Stimulated activated CD4-positive, alpha-beta T cell treated with anti-CD3 and anti-CD28 coated beads, Interleukin-1b, Interleukin-23, amount 100 ng/mL, for 4 hours (primary cell): ENCODE measurements at regions not wholly inside any gene's neighbourhood (a gene's known extent, or its start where the extent isn't known, plus 50 kb on each side); places are given as distances from the start of the nearest gene placed in this dataset.

Experiments
- DNase-seq, 2 donors: peaks; one replicate each; pipeline ENCODE4 v3.0.0-alpha.2; 2020; ENCODE audit warnings: low read depth in 2 of 2

GRCh38 chr4:152114562-152114961 is 353.8 kb upstream of the GATB start:
- no peak for DNase-seq

DNA sequence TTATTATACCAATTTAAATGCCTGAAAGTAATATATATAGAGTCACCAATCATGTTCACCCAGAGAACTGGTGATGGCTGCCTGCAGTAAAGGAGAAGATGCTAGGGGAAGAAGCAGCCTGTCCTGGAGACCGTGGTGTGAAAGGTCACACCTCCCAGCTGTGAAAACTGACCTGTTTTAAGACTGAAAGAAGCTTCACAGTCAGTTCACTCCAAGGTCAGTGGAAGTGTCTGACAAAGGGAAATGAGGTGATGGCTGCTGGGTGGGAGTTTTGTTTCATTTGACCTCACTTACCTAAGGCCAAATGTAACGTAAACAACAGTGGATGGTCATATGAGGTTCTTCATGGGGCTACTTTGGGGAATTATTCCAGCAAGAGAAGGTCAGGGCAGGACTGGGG is 352.1 kb upstream of the GATB start:
- no peak for DNase-seq

DNA sequence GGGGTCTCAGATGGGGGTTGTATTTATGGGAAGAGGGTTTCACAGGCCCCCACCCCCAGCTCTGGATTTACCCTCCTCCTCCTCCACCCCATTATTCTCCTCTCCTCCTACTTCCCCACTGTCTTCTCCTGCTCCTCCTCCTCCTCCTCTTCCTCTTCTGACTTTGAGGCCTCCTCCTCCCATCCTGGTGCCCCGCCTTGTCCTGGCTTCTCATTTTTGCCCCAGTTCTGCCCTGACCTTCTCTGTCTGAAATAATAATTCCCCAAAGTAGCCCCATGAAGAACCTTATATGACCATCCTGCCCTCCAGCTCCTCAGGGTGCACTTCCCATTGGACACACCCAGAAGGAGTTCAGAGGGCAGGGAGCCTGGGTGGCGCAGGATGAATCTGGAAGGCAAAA is 351.4 kb upstream of the GATB start:
- no peak for DNase-seq

DNA sequence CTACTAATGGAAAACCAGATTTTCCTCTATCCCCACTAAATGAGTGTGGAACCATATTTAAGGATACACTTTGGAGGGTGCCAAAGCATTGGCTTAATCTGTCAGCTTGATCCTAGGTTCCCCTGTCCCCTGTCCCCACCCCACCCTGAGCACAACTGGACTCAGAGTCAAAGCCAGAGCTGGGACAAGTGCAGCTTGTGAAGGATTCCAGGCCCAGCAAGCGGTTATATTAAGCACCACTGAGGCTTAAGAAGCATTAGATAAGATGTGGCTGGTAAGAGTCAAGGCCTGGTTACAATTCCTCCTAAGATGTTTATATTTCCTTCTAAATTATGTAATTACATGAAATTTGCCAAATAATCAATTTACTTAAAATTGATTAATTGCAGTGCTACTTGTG is 350.0 kb upstream of the GATB start:
- DNase-seq = no peak

DNA sequence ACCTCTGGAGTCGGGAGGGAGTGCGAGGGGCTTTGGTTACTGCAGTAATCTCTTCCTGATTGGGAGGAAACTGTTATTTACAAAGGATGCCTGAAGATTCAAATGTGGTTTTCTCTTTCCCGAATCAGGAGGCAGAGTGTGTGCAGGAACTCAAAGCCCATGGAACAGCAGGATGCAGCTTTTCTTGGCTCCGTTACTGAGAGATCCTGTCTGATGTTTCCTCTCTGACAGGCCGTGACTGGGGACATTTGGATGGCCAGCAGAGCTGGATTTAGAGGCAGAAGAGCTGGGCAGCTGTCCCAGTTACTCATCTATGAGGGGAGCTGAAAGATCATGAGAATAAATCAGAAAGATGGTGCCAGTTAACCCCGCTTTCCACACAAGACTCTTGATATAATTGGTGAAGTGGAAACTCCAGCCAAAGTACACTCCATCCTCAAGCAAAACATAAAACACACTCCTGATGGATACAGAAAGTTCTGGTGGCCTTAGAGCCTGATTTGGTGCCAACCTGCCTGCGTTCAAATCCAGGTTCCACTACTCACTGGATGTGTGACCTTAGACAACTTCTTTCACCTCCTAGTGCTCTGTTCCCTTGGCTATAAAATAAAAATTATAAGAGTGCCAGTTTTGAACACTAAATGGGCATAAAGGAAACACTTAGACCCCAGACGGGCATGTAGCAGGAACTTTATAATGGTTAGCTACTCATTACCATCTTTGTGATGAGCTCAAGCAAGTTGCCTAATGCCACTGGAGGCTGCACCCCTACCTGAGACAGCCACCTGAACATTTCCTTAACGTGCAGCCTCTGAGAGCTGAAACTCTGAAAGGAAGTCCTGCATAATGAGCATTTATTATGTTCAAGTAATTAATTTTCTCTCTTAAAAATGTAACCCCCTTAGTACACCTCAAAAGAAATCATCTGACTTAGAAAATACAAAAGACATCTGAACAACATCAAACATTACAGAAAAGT is 349.0 kb upstream of the GATB start:
- DNase-seq = no peak

DNA sequence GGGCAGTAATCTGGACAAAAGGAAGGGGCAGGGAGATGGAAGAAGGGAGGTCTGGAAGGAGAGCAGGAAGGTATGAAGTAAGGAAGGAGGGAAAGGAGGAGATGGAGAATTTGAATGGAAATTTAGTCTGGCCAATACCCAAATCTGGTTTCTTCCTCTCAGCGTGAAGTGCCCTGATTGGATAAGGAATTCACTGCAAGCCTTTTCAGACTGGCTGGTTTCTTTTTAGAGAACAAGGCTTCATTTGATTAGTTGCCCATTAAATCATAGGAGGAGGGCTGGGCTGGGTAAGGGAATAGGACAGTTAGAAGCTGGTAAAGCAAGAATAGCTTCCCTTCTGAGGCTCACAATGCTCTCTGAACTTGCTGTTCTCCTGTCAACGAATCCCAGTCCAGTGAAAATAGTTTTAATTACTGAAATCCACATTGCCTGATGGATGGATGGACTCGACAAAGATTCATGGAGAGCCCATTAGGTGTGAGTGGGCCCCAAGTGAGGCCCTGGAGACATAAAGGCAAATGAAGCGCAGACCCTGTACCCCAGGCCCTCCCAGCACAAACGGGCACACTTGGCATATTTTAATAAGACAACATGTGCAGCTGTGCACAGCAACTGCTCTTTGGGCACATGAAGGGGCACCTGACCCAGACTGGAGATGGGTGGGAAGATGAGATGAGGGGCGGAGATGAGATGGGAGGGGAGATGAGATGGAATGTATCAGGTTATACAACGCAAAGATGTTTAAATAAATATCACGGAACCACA is 347.1 kb upstream of the GATB start:
- no peak for DNase-seq

DNA sequence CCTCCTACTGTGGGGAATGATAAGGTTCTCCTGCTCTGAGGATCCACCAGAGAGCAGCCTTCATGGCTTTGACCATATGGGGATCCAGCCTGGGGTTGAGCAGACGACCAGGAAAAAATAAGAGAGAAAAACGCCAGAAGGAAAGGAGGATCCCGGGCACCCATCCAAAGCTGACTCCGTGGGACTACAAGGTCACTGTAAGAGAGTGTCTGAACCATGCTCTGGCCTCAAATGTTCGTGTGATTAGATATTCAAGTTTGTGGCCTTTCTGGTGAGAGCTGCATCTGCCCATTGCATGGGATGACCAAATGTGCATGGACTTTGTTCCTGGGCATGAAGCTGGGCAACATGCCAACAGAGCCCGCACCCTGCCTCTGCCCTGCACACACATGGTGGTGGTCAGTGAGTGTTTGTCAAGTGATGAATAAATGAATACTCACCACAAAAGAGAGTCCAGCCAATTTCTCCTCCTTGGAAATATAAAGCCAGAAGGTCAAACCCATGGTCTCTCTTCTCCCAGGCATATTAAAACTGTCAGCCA is 346.0 kb upstream of the GATB start:
- no peak for DNase-seq

DNA sequence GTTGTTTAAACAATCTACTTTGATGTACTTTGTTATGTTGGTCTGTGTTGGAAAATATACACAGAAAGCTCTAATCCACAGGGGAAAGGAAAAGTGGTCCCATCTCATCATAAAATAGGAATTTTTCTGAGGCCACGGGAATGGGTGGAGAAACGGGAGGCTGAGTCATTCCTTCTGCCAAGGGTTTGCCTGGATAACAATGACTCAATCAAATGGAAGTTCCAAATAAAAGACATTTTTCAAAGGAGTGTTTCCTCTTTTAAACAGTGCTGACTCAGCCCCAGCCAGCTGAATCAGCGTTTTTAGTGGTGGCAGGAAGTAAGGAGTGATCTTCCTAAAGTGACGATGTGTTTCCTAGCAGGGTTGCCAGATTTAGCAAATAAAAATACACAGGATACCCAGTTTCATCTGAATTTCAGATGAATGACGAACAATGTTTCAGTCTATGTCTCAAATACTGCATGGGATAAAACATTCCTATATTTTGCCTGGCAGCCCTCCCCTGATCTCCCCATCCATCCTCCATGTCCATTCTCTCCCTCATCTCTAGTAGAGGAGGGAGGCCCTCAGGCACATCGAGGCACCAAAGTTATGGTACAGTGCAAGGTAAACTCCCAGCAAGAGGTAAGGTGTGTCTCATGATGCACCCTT is 345.4 kb upstream of the GATB start:
- no peak for DNase-seq

GRCh38 chr4:152104901-152105357 is 344.1 kb upstream of the GATB start:
- DNase-seq = no peak

DNA sequence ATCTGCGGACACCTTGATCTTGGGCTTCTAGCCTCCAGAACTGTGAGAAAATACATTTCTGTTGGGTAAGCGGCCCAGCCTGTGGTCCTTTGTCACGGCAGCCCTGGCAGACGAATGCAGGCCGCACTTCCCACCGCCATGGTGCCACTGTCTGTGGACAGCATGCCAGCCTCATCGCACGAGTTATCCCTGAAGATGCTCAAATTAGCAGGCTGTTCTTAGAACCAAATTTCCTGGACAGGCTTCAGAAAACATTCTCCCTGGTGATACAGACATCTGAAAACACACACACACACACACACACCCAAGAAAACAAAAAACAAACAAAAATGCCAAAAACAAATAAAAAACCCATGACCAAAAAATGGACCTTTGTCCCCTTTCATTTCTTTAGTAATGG is 343.5 kb upstream of the GATB start:
- no peak for DNase-seq

DNA sequence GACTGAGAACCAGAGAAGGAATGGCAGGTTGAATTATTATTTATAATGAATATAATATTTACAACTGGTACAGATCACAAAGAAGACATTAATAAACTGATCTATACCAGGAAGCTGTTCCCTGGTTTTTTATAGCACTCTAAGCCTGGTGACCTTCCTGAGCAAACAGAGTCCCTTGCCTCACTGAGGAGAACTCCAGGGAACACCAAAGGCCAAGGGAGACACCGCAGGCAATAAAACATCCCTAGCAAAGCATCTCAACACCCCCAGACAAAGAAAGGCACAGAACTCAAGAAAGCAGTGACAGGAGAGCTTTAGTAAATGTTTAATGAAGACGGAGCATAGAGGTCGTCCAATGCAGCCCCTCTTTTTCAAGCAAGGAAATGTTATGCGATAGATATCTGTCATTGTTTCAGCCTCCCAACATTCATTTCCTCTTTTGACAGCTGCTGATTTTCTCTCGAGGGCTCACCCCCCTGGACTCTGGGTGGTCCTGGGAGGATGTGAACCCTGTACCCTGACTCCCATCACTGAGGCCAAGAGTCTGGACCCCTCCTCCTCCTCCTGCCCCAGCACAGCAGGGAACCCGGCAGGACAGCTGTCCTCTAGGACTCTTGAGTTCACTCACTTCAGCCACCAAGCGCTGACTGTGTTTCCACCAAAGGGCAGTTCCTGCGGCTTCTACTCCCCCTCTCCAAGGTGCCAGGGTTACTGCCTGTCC is 342.5 kb upstream of the GATB start:
- DNase-seq = no peak

DNA sequence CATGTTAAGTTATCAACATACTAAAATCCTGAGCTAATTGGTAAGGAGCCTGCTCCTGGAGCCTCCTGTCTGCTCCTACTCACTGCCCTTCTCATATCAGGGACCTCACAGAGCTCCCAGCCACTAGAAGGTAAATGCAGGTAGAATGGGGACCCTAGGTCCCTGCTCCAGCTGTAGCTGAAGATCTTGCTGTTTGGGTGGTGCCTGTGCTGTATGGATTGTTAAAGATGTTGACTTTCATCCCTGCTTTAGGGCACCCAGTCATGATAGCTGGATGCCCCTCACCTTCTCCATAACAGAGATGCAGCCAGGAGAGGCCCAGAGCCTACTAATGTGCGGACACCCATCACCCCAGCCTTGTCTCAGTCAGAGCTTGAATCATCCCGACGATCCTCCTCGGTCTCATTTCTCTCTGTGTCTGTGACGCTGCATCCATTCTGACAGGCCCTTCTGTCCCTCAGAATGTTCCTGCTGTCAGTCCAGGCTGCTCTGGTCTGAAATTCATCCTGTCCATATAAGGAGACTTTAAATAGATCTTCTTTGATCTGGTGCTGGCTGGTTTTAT is 341.7 kb upstream of the GATB start:
- DNase-seq = no peak

- no peak for DNase-seq
Observed at GRCh38 chr4:152101556-152102435, 341.0 kb upstream of the GATB start.

- DNase-seq = peak; percentile 45 to 66
Observed at GRCh38 chr4:152100379-152101201, 339.8 kb upstream of the GATB start.

- no peak for DNase-seq
Observed at GRCh38 chr4:152099981-152100378, 339.2 kb upstream of the GATB start.

GRCh38 chr4:152099555-152099954 is 338.7 kb upstream of the GATB start:
- no peak for DNase-seq

DNA sequence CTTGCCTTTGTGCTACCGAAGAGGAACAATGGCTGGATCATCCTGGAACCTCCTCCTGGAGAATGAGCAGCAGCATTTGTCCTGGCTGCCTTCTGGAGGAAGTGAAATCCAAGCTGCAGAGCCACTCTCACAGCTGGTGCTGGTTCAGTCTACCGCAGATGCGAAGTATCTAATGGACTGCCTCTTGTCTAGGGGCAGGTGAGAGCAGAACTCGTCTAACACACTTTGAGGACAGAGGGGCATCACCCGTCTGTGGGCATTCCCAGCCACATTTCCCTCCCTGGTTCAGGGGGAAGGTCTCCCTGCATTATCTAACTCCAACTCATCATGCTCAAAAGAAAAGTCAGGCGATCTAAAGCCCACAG is 338.2 kb upstream of the GATB start:
- DNase-seq = no peak

GRCh38 chr4:152098365-152099060 is 337.7 kb upstream of the GATB start:
- no peak for DNase-seq

- DNase-seq = no peak
Observed at GRCh38 chr4:152097371-152097770, 336.6 kb upstream of the GATB start.
